HCT116 (cell line): ENCODE measurements at regions not wholly inside any gene's neighbourhood (a gene's known extent, or its start where the extent isn't known, plus 50 kb on each side); places are given as distances from the start of the nearest gene placed in this dataset.

Source experiments
- CTCF ChIP-seq, 3 experiments: fragments of 200-600 bp in 1 of 3; sonication (generic) in 1 of 3; IDR thresholded peaks in 2 of 3; conservative IDR thresholded peaks in 1 of 3; 2 replicates each; pipeline ENCODE4 v1.5.1; 2012 to 2017; ENCODE audit warnings: low read depth in 2 of 3, low read length in 2 of 3, antibody characterized with exemption in 1 of 3, borderline replicate concordance in 1 of 3, control low read depth in 1 of 3, mild to moderate bottlenecking in 1 of 3, mixed read lengths in 1 of 3, mixed run types in 1 of 3, moderate library complexity in 1 of 3; ENCODE audit not compliant: insufficient read depth in 1 of 3
- JUND ChIP-seq: IDR thresholded peaks from 2 replicates; pipeline ENCODE4 v1.6.1; 2012
- POLR2AphosphoS5 ChIP-seq: IDR thresholded peaks from 2 replicates; pipeline ENCODE4 v1.6.1; 2011; ENCODE audit warnings: mild to moderate bottlenecking, low read depth, low read length, moderate library complexity
- RAD21 ChIP-seq: IDR thresholded peaks from 2 replicates; pipeline ENCODE4 v1.6.1; 2012; ENCODE audit warnings: low read depth, mild to moderate bottlenecking
- REST ChIP-seq: IDR thresholded peaks from 2 replicates; pipeline ENCODE4 v1.6.1; 2012; ENCODE audit warnings: low read depth
- ZFX ChIP-seq: fragments of 450-650 bp; IDR thresholded peaks from 2 replicates; pipeline ENCODE4 v1.6.1; 2017

DNA sequence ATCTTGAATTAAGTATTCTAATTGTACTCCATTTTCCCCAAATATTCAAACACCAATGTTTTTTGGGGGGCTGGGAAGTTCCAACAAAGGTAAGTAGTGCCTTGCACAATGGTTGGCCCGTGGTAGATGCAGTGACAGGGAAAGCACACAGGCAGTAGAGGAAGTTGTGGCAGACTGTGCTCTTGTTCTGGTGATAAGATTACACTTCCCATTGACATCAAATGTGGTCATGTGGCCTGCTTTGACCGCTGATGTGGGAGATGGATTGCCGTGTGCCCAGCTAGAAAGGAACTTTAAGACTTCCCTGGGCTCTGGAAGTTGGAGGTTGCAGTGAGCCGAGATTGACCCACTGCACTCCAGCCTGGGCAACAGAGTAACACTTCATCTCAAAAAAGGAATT is 223.8 kb downstream of the VRK1 start:
- TF ChIP-seq RAD21 (no peak), CTCF (IDR thresholded peaks at IDR 0.05 in 2 of 3, conservative IDR thresholded peaks at IDR 0.05 in 1 of 3; ENCODE audit: borderline replicate concordance in 1 of 3, insufficient read depth in 1 of 3, low read depth in 2 of 3, low read length in 2 of 3) (no peak), ZFX (no peak), JUND (no peak), REST (no peak), POLR2AphosphoS5 (no peak)
